NCI-H128 (cell line): ENCODE measurements at regions not wholly inside any gene's neighbourhood (a gene's known extent, or its start where the extent isn't known, plus 50 kb on each side); places are given as distances from the start of the nearest gene placed in this dataset.
"Not testable (repeated sequence)": the region's sequence is repeated elsewhere in the genome, so short reads cannot be mapped to it uniquely, and the experiment has no call there.

Source experiments
- DNase-seq: peaks from one replicate; lab custom pipeline; 2025; ENCODE audit not compliant: unreplicated experiment; lab: John Stamatoyannopoulos, UW

DNA sequence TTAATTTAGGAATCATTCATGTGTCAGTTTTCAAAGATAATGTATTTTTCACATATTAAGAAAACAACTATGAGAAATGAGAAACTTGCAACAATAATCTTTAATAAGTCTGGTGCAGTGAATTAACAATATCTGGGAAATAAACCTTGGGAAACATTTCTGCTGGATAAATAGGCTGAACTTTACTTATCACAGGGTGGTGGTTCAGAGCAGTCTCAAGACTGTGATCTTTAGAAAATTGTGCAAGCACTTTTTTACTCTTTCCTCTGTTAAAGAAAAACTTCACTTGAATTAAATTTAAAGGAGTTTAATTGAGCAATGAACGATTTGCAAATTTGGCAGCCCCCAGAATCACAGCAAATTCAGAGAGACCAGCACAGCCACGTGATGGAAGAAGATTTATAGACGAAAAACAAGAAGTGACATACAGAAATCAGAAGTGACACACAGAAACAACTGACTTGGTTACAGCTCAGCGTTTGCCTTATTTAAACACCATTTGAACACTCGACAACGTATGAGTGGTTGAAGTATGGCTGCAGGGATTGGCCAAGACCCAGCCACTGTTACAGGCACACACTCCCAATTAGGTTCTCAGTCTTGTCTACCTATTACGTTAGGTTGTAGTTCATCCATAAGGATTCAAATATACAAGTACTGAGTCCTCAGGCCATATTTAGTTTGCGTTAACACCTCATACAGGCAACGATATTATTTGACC, 631.9 kb downstream of the SLCO4C1 start:
- DNase-seq: no peak

DNA sequence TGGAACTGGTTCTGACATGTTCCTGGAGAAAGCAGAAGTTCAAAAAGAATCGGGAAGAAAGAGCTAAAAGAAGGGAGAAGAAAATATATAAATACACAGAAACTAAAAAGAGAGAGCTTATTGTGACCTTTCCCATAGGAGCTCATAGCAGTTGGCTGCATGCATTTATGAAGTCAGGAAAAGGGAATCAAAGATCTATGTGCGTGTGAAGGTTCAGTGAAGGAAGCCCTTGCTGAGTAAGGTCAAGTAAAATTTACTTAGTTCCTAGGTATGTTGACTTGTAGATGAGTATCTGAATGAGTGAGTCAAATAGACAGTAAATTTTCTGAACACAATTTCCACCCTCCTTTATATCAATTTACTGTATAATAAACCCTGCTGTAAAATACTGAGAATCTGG, 632.5 kb downstream of the SLCO4C1 start:
- DNase-seq: no peak

DNA sequence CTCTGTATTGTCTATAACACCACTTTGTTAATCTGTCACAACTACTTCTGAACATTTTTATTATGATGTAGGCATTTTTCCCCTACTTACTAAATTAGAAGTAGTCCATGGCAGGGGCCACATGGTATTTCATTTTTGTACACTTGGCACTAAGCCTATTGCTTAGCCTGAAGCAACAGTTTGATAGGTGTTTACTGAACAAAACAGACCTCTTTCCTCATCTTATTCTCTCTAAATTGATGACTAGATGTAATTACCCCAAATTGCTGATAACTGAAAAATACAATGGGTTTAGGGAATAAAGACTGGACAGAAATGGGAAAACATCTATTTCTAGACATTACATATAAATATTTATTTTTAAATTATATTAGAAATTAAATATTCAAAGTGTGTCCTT, 633.8 kb downstream of the SLCO4C1 start:
- DNase-seq: no peak

DNA sequence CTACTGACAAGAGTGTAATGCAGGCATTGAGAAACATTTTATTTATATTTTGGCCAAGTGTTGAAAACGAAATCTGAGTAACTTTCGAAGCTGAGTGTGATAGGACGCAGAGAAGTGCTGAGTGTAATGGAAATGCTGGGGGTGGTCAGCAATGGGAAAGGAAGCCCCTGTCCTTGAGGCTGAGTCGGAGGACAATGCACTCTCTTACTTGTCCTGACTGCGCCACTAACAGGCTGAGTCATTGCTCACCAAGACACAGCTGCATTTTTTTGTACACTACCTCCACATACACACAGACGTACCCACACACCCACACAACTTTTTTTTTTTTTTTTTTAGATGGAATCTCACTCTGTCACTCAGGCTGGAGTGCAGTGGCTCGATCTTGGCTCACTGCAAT, 637.7 kb downstream of the SLCO4C1 start:
- no peak for DNase-seq

DNA sequence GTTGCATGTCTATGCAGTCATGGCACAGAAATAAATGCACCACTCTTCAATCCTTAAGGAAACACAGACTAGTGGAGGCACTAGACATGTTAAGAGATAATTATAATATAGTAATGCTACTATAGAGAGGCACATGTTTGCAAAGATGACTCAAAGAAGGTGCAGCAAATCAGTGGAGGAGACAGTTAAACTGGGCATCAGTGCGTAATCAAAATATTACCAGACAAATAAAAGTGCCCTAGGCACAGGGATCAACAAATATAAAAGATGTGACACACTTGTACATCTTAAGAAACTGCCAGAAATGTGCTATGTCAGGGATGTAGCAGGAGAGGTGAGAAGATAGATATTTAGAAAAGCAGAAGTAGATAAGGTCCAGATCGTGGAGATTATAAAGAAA, 642.1 kb downstream of the SLCO4C1 start:
- no peak for DNase-seq

DNA sequence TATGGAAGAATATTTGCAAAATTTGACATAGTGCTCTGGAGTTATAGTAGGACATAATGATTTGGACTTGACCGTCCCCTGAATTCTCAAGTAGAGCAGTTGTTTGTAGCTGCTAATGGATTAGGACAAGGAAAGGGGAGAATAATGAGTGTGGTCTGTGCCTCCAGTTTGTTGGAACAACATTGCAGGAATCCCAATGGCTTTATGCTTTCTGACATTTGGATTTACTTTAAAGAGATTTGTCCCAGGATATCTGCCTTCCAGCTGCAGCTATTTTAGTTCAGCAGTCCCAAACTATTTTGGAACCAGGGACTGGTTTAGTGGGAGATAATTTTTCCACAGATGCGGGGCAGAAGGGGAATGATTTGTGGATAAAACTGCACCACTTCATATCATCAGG, 648.2 kb downstream of the SLCO4C1 start:
- DNase-seq: no peak

DNA sequence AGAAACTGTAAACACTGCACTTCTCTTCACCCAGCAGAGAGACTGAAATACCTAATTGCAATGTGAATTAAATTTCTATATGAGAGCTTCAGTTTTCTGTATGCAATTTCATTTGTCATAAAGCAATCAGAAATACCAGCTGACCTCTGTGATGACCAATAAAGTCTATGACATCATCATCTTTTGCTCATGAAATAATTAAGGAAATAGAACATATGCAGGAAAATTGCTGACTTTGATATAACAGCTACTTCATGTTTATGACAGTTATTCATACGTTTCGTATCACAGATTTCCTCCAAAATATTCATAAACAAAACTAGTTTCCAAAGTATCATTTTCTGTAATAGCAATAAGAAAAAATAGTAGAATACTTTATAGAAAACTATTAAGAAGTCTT, 652.3 kb downstream of the SLCO4C1 start:
- no peak for DNase-seq

DNA sequence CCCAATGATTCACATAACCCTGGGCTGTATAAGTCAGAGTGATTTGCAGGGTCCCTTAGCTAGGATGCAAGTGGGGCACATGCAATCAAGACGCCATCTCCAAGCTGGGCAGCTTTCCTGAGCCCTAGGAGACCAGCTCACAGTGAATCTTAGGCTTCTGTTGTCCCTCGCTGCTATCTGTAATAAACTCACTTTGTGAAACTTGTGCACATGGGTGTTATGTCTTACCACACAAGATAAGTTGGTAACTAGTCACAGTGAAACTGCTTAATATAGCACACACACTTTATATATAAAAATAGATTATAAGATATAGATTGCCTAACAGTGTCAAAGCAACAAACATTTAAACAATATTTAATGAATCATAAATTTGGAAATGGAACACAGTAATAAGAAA, 658.5 kb downstream of the SLCO4C1 start:
- DNase-seq: no peak

DNA sequence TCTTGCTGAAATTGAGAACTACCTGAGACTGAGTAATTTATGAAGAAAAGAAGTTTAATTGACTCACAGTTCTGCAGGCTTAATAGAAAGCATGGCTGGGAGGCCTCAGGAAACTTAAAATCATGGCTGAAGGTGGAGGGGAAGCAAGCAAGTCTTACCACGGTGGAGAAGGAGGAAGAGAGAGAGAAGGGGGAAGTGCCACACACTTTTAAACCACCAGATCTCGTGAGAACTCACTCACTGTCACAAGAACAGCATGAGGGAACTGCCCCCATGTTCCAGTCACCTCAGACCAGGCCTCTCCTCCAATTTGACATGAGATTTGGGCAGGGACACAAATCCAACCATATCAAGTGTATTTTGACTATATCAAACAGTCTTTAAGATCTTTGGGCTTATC, 668.3 kb downstream of the SLCO4C1 start:
- not testable (repeated sequence) for DNase-seq

DNA sequence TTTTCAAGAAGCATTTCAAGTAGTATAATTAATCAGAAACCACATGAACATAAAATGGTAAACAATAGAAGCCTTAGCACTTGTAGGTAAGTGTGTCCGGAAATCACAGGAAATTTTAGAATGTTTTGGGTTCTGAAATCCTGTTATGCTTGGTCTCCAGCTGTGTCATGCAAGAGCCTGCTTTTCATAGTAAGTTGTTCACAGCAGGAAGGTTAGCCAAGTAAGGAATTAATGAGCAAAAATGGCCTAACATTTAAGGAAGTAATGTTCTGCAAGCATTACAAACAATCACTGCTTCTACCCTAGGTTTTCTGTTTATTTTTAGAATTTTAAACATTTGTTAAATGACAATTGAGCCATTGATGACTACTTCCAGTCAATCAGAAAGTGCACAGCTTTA, 669.5 kb downstream of the SLCO4C1 start:
- no peak for DNase-seq

DNA sequence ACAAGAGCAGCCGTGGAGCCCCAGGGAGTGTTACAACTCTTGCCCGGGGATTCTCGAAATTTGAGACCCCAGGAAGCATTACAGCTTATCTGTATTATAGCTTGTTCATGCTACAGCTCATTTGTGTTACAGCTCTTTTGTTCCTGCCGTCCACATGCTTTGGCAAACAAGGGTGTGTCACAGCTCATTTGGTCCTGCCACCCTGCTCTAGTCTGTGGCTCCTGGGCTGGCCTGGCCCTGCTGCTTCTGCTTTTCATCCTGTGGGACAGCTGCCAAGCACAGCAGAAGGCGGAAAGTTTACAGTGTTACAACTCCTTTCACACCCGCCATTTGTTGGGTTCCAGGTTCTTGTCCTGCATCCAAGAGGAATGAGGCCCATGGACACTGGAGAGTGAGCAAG, 685.0 kb downstream of the SLCO4C1 start:
- no peak for DNase-seq

DNA sequence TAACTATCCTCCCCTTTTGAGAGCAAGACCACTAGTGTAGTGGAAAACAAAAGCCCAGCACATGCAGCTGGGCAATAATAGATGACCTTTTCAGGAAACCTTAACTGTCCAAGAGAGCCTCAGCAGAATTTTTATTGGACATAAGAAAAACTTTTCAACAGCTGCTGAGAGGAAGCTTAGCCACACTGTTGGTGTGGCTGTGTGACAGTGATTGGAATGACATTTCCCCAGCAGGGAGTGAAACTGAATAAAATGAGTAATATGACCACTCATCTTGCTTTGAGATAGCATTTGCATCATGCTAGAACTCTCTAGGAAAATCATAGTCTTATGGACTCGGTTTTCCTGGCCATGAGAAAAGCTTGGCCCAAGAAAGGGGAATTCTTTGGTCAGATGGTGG, 687.8 kb downstream of the SLCO4C1 start:
- DNase-seq: no peak

DNA sequence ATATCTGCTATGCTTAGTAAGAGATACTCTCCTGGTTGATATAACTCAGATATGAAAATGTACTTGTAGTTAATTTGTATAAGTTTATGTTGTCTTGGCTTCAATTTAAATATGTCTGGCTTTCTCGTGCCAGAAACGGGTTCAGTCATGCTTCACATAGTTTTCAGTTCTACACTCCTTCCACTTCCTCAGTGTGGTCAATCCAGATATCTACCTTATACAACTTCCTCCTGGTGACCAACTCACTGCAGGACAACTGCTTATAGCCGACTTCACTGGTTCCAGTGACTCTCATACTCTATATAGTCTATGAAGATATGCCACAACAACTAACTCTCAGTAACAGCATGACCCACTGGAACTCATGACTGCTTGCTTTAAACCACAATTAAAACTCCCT, 690.4 kb downstream of the SLCO4C1 start:
- no peak for DNase-seq

DNA sequence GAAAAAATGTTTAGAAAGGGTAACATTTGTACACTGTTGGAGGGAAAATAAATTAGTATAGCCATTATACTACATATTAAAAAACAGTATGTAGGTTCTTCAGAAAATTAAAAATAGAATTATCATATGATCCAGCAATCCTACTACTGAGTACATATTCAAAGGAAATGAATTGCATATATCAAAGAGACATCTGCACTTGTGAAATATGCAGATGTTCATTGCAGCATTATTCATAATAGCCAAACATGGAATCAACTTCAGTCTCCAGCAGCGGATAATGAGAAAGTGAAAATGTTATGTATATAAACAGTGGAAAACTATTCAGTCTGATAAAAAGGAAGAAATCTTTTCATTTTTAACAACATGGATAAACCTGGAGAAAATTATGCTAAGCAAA, 695.5 kb downstream of the SLCO4C1 start:
- no peak for DNase-seq

DNA sequence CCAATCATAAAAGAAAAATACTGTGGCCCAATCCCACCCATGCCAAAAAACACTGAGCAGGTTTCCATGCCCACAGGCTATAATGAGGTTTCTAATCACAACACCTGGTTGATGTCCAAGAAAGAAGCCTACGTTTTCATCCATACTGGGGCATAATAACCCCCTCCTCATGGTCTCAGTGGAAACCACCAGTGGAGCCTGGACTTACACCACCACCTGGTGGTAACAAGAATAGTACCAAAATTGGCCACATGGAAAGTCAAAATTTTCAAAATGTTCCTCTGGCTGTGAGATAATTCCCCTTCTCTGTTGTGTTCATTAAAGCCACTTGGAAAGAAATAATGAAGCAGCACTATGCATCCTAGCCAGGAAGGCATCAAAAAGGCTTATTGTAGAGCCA, 687.3 kb upstream of the ST8SIA4 start:
- DNase-seq: no peak

DNA sequence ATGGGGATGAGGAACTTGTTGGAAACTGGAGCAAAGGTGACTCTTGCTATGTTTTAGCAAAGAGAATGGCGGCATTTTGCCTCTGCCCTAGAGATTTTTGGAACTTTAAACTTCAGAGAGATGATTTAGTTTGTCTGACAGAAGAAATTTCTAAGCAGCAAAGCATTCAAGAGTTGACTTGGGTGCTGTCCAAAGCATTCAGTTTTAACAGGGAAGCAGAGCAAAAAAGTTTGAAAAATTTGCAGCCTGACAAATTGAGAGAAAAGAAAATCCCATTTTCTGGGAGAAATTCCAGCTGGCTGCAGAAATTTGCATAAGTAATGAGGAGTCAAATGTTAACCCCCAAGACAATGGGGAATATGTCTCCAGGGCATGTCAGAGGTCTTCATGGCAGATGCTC, 682.3 kb upstream of the ST8SIA4 start:
- no peak for DNase-seq

DNA sequence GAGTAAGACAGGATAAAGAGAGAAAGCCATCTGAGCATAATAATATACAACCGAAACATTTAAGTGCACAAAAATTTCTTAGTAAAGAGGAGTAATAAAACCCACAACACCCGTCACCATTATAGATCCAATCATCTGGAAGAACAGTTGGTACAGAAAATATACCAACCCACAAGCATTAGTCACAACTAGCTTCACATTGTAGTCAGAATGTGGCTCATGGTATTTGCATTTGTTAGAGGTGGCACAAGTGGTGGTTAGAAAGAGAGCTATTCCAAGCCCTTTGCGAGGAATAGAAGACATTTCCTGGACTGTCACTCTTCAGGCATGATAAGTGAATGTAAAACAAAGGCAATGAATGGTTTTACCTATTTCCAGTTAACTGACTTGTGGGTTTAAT, 677.5 kb upstream of the ST8SIA4 start:
- no peak for DNase-seq

DNA sequence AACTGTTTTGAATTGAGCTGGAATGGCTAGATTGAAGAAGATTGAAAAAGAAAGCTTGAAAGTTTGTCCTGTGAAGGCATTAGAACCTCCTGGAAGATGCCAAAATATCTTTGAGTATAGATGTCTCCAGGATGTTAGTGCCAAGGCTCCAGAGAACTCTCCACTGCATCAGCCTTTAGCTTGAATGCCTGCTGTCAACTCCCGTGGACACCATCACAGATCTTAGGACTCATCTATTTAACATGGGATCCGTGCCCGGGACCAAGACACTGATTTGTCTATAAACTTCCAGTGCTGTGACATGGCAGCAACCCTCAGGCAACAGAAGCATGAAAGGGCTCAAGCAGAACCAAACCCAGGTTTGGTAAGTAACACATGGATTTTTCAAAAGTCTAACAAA, 670.9 kb upstream of the ST8SIA4 start:
- DNase-seq: no peak

DNA sequence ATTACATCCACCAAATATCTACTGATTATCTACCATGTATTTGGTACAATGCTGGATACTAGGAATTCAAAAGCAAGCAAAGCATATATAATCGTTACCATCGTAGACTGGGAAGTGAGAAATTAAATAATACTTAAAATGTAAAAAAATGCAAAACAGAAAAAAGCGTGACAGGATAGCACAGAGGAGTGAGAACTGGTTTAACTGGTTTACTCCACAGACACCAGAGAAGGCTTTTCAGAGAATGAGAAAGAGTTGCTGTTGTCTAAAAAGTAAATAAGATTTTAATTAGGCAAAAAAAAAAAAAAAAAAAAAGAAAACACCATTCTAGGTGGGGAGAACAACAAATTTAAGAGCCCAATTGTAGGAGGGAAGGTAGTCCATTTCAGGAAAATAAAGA, 657.9 kb upstream of the ST8SIA4 start:
- no peak for DNase-seq

DNA sequence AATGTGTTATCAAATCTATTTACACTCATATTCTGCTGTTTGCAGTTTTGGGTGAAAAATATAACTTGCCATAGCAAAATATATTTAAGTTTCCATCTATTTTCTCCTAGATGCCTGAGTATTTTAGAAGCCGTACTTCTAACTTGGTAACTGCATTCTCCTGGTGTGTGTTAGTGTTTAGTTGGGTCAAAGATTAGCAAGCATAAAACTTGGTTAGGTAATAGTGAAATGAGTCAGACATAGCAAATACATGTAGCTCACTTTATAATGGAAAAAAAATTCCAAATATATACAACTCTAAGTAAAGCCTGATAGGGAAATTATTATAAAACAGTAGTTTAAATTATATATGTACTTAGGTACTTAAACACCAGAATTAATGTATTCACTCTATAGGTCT, 640.7 kb upstream of the ST8SIA4 start:
- DNase-seq: no peak

DNA sequence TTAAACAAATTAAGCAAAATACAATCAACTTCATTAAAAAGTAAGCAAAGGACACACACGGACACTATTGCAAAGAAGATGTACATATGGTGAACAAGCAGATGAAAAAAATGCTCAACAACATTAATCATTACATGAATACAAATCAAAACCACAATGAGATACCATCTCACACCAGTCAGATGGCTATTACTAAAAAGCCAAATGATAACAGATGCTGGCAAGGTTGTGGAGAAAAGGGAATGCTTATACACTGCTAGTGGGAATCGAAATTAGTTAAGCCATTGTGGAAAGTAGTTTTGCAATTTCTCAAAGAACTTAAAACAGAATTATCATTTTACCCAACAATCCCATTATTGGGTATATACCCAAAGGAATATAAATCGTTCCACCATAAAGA, 636.2 kb upstream of the ST8SIA4 start:
- DNase-seq: no peak

DNA sequence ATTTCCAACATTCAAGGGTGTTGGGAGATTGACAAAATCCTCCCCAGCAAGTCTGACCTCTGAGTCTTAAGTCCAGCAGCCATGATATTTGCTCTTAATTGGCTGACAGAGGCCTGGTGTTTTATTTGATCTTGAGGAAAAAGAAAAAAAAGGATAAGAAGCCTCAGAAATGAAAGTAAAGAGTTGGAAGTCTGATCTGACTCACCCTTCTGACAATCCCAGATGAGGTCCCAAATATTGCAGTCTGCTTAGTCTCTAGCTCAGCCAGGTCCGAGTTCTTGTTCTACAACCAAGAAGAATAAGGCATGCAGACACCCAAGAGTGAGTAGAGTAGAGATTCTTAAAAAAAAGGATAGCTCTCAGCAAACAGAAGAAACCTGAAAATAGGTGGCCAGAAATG, 632.5 kb upstream of the ST8SIA4 start:
- no peak for DNase-seq

DNA sequence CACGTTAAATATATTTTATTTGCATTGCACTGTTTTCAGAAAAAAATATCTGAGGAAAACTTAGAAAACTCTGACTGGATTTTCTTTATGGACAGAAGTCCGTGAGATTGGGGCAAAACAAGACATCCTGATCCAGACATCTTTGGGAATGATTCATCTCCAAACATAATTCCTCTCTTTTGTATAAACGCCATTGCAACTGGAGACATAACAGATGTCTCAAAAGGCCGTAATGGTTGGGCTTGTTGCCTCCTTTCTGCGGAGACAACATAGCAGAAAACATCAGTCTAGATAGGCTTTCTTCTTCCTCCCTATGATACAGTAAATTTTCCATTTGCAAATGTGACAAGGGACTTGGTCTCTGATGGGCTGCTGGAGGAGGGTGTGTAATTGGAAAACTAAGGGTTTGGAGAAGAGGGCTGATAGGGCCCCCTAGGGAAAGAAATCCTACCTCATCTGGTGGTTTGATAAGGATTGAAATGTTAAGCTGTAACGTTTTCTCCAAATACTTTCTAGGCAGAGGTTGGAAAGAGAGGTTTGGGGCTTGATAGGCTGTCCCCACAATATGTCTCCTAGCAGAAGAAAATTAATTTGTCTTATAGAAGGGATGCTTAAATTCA, 631.5 kb upstream of the ST8SIA4 start:
- no peak for DNase-seq
